ENCODE measurements at regions not wholly inside any gene's neighbourhood (a gene's known extent, or its start where the extent isn't known, plus 50 kb on each side); places are given as distances from the start of the nearest gene placed in this dataset.

- DNase-seq (ENCODE audit: low read depth): no peak
- no peak overlapping the region for H3K4me3 ChIP-seq (ENCODE audit: low read depth, low read length)
- in situ Hi-C loops (cut with HindIII; ENCODE audit: low sequenced_read_pairs): no loop called here
- TF ChIP-seq CTCF (IDR thresholded peaks at IDR 0.05; ENCODE audit: low read depth, low read length, missing control alignments): no peak
Observed at GRCh38 chr2:107202962-107203591, 317.1 kb upstream of the ST6GAL2 start.

GRCh38 chr2:107215401-107216350, 329.7 kb upstream of the ST6GAL2 start:
- in situ Hi-C loops (cut with HindIII; ENCODE audit: low sequenced_read_pairs): no loop called here
- no peak overlapping the region for H3K4me3 ChIP-seq (ENCODE audit: low read depth, low read length)
- no peak for DNase-seq (ENCODE audit: low read depth)
- no peak for TF ChIP-seq CTCF (IDR thresholded peaks at IDR 0.05; ENCODE audit: low read depth, low read length, missing control alignments)

- no peak for TF ChIP-seq CTCF (IDR thresholded peaks at IDR 0.05; ENCODE audit: low read depth, low read length, missing control alignments)
- in situ Hi-C loops (cut with HindIII; ENCODE audit: low sequenced_read_pairs): no loop called here
- DNase-seq (ENCODE audit: low read depth): no peak
- no peak overlapping the region for H3K4me3 ChIP-seq (ENCODE audit: low read depth, low read length)
Observed at GRCh38 chr2:107218208-107218607, 332.2 kb upstream of the ST6GAL2 start.

- no peak for TF ChIP-seq CTCF (IDR thresholded peaks at IDR 0.05; ENCODE audit: low read depth, low read length, missing control alignments)
- no peak overlapping the region for H3K4me3 ChIP-seq (ENCODE audit: low read depth, low read length)
- in situ Hi-C loops (cut with HindIII; ENCODE audit: low sequenced_read_pairs): no loop called here
- DNase-seq (ENCODE audit: low read depth): no peak
Observed at GRCh38 chr2:107222466-107222865, 336.5 kb upstream of the ST6GAL2 start.

GRCh38 chr2:107235491-107236254, 349.7 kb upstream of the ST6GAL2 start:
- TF ChIP-seq CTCF (IDR thresholded peaks at IDR 0.05; ENCODE audit: low read depth, low read length, missing control alignments): no peak
- in situ Hi-C loops (cut with HindIII; ENCODE audit: low sequenced_read_pairs): no loop called here
- H3K4me3 ChIP-seq (ENCODE audit: low read depth, low read length): no peak overlapping the region
- DNase-seq (ENCODE audit: low read depth): no peak

GRCh38 chr2:107242811-107243210, 356.8 kb upstream of the ST6GAL2 start:
- no peak overlapping the region for H3K4me3 ChIP-seq (ENCODE audit: low read depth, low read length)
- no peak for TF ChIP-seq CTCF (IDR thresholded peaks at IDR 0.05; ENCODE audit: low read depth, low read length, missing control alignments)
- no peak for DNase-seq (ENCODE audit: low read depth)
- in situ Hi-C loops (cut with HindIII; ENCODE audit: low sequenced_read_pairs): no loop called here

Data from astrocyte of the cerebellum (primary cell).